Coronary artery (tissue), 2 donors: ENCODE measurements at regions not wholly inside any gene's neighbourhood (a gene's known extent, or its start where the extent isn't known, plus 50 kb on each side); places are given as distances from the start of the nearest gene placed in this dataset.

ENCODE experiments used
- DNase-seq: peaks from one replicate; pipeline ENCODE4 v3.0.0-alpha.2; 2017; ENCODE audit warnings: low spot score
- H3K27ac ChIP-seq, 2 donors: fragments of 200-600 bp; sonication (generic); one replicate each; pipeline ENCODE4 v1.5.1; 2016 to 2019
- H3K4me3 ChIP-seq: fragments of 200-600 bp; sonication (generic); 2 replicates; pipeline ENCODE4 v1.5.1; 2016; ENCODE audit warnings: mild to moderate bottlenecking, moderate library complexity
- CTCF ChIP-seq: fragments of 200-600 bp; sonication (generic); IDR thresholded peaks from one replicate; pipeline ENCODE4 v1.5.1; 2019; ENCODE audit warnings: antibody characterized with exemption

- no peak for TF ChIP-seq CTCF
- no peak overlapping the region for H3K4me3 ChIP-seq
- no peak overlapping the region for H3K27ac ChIP-seq
- DNase-seq = no peak
These were observed 121.8 kb downstream of the CAAP1 start for GRCh38 chr9:26770821-26771220.

GRCh38 chr9:26768145-26768544, 124.5 kb downstream of the CAAP1 start:
- DNase-seq = no peak

GRCh38 chr9:26760675-26761074, 131.9 kb downstream of the CAAP1 start:
- TF ChIP-seq CTCF = no peak
- Histone ChIP-seq H3K4me3 (no peak overlapping the region), H3K27ac (no peak overlapping the region)
- DNase-seq = no peak

More at GRCh38 chr9:26768145-26768544, 124.5 kb downstream of the CAAP1 start:
- Histone ChIP-seq H3K27ac (no peak overlapping the region), H3K4me3 (no peak overlapping the region)
- TF ChIP-seq CTCF = no peak

GRCh38 chr9:26758655-26759054, 133.9 kb downstream of the CAAP1 start:
- DNase-seq = no peak
- no peak for TF ChIP-seq CTCF
- H3K4me3 ChIP-seq = no peak overlapping the region
- H3K27ac ChIP-seq = no peak overlapping the region

- Histone ChIP-seq H3K27ac (no peak overlapping the region), H3K4me3 (no peak overlapping the region)
- no peak for TF ChIP-seq CTCF
- DNase-seq = no peak
These were observed 135.7 kb downstream of the CAAP1 start for GRCh38 chr9:26756881-26757280.

GRCh38 chr9:26755476-26755875, 137.1 kb downstream of the CAAP1 start:
- DNase-seq = no peak
- no peak for TF ChIP-seq CTCF
- H3K27ac ChIP-seq = no peak overlapping the region
- H3K4me3 ChIP-seq = no peak overlapping the region

- Histone ChIP-seq H3K27ac (no peak overlapping the region), H3K4me3 (no peak overlapping the region)
- TF ChIP-seq CTCF = no peak
- DNase-seq = no peak
These were observed 138.0 kb downstream of the CAAP1 start for GRCh38 chr9:26754509-26755164.
